ENCODE measurements at regions not wholly inside any gene's neighbourhood (a gene's known extent, or its start where the extent isn't known, plus 50 kb on each side); places are given as distances from the start of the nearest gene placed in this dataset.

DNA sequence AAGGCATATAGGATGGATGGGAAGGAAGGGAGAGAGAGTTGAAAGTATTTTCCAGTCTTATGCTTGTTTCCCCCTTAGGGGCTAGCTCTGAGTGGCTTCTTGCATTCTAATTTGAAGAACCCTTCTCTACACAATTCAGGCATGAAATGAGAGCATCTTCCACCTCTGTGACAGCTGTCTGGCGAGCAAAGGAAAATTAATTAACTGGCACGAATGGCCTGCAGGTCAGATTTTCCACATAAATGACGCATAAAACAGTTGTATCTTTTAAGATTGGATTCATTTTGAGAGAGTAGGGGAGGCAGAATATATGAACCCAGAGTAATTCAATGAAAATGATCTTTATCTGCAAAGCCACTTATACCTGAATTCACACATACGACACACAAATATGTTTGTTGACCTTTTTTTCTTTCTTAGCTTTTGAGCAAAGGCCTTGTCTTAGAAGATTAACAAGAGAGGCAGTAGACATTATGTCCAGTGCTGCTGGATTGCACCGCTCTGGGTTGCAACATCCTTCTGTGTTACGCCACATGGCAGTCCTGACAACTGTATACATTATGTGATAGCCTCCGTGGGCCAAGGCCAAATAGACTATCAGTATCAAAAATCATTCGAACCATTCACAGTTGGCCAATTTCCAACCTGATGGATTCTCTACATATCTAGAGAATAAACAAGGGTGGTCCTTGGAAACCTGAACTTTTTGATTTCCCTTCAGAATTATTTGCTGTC, 173.0 kb upstream of the GOT2 start:
- CTCF ChIA-PET: interaction anchor here (1.6 kb wide), 1 partner anchor 43 kb away, joined by 6 read pairs; no protein-coding TSS in a partner anchor
- Histone ChIP-seq H3K4me2 (no peak overlapping the region), H2AFZ (ENCODE audit: low read depth) (no peak overlapping the region), H3K9me3 (no peaks in the 10 kb centered on the region), H3K4me3 (ENCODE audit: low read depth in 2 of 2, low read length in 1 of 2) (no peak overlapping the region), H3K9ac (no peak overlapping the region), H3K9me2 (no peaks in the 10 kb centered on the region), H3K36me3 (replicated peaks in 1 of 2; ENCODE audit: control insufficient read depth in 1 of 2, insufficient read depth in 2 of 2, low read length in 1 of 2) (no peaks in the 10 kb centered on the region), H3K27ac (ENCODE audit: low read depth in 2 of 2, low read length in 1 of 2) (no peak overlapping the region), H3K79me2 (ENCODE audit: insufficient read depth) (no peaks in the 10 kb centered on the region), H3K27me3 (ENCODE audit: insufficient read depth) (no peaks in the 10 kb centered on the region), H4K20me1 (ENCODE audit: insufficient read depth) (no peaks in the 10 kb centered on the region), H3F3A (replicated peaks; ENCODE audit: insufficient read depth) (no peaks in the 10 kb centered on the region), H3K4me1 (ENCODE audit: control insufficient read depth in 1 of 2, insufficient read depth in 2 of 2, low read depth in 1 of 2, low read length in 1 of 2) (no peaks in the 10 kb centered on the region)
- POLR2A ChIA-PET: no interaction called here
- no peak for DNase-seq
- no peak for TF ChIP-seq NFIC (IDR thresholded peaks at IDR 0.05; ENCODE audit: borderline replicate concordance)
- TF ChIP-seq EP300 (IDR thresholded peaks at IDR 0.05; ENCODE audit: borderline replicate concordance in 1 of 2, low read depth in 1 of 2, low read length in 1 of 2): no peak
- TF ChIP-seq, protein P1, sequence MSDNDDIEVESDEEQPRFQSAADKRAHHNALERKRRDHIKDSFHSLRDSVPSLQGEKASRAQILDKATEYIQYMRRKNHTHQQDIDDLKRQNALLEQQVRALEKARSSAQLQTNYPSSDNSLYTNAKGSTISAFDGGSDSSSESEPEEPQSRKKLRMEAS (IDR thresholded peaks at IDR 0.05; ENCODE audit: low read depth): no peak
- TF ChIP-seq, protein P2, sequence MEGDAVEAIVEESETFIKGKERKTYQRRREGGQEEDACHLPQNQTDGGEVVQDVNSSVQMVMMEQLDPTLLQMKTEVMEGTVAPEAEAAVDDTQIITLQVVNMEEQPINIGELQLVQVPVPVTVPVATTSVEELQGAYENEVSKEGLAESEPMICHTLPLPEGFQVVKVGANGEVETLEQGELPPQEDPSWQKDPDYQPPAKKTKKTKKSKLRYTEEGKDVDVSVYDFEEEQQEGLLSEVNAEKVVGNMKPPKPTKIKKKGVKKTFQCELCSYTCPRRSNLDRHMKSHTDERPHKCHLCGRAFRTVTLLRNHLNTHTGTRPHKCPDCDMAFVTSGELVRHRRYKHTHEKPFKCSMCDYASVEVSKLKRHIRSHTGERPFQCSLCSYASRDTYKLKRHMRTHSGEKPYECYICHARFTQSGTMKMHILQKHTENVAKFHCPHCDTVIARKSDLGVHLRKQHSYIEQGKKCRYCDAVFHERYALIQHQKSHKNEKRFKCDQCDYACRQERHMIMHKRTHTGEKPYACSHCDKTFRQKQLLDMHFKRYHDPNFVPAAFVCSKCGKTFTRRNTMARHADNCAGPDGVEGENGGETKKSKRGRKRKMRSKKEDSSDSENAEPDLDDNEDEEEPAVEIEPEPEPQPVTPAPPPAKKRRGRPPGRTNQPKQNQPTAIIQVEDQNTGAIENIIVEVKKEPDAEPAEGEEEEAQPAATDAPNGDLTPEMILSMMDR (IDR thresholded peaks at IDR 0.05): no peak
- TF ChIP-seq, protein P3, sequence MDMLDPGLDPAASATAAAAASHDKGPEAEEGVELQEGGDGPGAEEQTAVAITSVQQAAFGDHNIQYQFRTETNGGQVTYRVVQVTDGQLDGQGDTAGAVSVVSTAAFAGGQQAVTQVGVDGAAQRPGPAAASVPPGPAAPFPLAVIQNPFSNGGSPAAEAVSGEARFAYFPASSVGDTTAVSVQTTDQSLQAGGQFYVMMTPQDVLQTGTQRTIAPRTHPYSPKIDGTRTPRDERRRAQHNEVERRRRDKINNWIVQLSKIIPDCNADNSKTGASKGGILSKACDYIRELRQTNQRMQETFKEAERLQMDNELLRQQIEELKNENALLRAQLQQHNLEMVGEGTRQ (IDR thresholded peaks at IDR 0.05; ENCODE audit: borderline replicate concordance, low read depth, low read length): no peak
- WGBS (ENCODE audit: low lambda C conversion rate): 26% methylated on average over 8 of the region's 8 CpGs

DNA sequence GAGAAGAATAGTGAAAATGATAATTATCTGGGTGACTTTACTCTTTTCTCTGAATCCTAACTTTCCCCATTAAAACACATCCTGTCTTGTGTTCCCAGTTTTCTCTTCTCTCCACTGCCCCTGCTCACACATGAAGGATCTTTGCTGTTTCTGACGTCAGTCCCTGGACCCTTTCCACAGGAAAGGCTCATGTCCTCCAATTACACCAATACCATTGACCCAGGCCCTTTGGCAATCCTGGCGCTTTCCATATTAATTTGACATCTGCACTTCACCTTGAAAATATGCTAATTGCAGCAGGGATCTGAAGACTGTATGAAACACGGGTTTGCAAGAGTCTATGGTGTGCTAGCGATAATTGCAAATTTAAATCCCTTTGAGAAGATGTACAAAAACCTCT, 170.2 kb upstream of the GOT2 start:
- Histone ChIP-seq H3K9me3 (no peaks in the 10 kb centered on the region), H3K9ac (no peak overlapping the region), H3K27me3 (ENCODE audit: insufficient read depth) (no peaks in the 10 kb centered on the region), H3K9me2 (no peaks in the 10 kb centered on the region), H4K20me1 (ENCODE audit: insufficient read depth) (no peaks in the 10 kb centered on the region), H3F3A (replicated peaks; ENCODE audit: insufficient read depth) (no peaks in the 10 kb centered on the region), H3K79me2 (ENCODE audit: insufficient read depth) (no peaks in the 10 kb centered on the region), H3K4me1 (ENCODE audit: control insufficient read depth in 1 of 2, insufficient read depth in 2 of 2, low read depth in 1 of 2, low read length in 1 of 2) (no peaks in the 10 kb centered on the region), H3K36me3 (replicated peaks in 1 of 2; ENCODE audit: control insufficient read depth in 1 of 2, insufficient read depth in 2 of 2, low read length in 1 of 2) (no peaks in the 10 kb centered on the region), H3K27ac (ENCODE audit: low read depth in 2 of 2, low read length in 1 of 2) (no peak overlapping the region), H2AFZ (ENCODE audit: low read depth) (no peak overlapping the region), H3K4me3 (ENCODE audit: low read depth in 2 of 2, low read length in 1 of 2) (no peak overlapping the region), H3K4me2 (no peak overlapping the region)
- WGBS (ENCODE audit: low lambda C conversion rate): 32% methylated on average over 4 of the region's 4 CpGs
- POLR2A ChIA-PET: no interaction called here
- DNase-seq: no peak
- CTCF ChIA-PET: no interaction called here
- TF ChIP-seq, protein P1 (IDR thresholded peaks at IDR 0.05; ENCODE audit: low read depth): no peak
- TF ChIP-seq FOXJ3 (CRISPR knock-in tag; IDR thresholded peaks at IDR 0.05) (no peak), RAD21 (IDR thresholded peaks at IDR 0.05; ENCODE audit: low read length) (no peak), RCOR1 (IDR thresholded peaks at IDR 0.05; ENCODE audit: low read length) (no peak), MEF2A (IDR thresholded peaks at IDR 0.05; ENCODE audit: borderline replicate concordance, low read depth) (no peak), EP300 (IDR thresholded peaks at IDR 0.05; ENCODE audit: borderline replicate concordance in 1 of 2, low read depth in 1 of 2, low read length in 1 of 2) (no peak), EZH2phosphoT487 (IDR thresholded peaks at IDR 0.05; ENCODE audit: borderline replicate concordance, low read depth) (no peak), RXRA (IDR thresholded peaks at IDR 0.05; ENCODE audit: borderline replicate concordance, low read depth) (no peak), GATA2 (CRISPR knock-in tag; IDR thresholded peaks at IDR 0.05) (no peak), SIN3A (IDR thresholded peaks at IDR 0.05; ENCODE audit: borderline replicate concordance, low read depth, low read length) (no peak), TAF1 (IDR thresholded peaks at IDR 0.05; ENCODE audit: borderline replicate concordance, low read depth, low read length) (no peak), YY1 (IDR thresholded peaks at IDR 0.05; ENCODE audit: low read depth) (no peak), RFX5 (IDR thresholded peaks at IDR 0.05; ENCODE audit: low read length) (no peak), FOSL2 (IDR thresholded peaks at IDR 0.05; ENCODE audit: borderline replicate concordance, low read depth) (no peak), NFIC (IDR thresholded peaks at IDR 0.05; ENCODE audit: borderline replicate concordance) (no peak), NRF1 (IDR thresholded peaks at IDR 0.05; ENCODE audit: low read depth, low read length) (no peak)
- TF ChIP-seq, protein P3 (IDR thresholded peaks at IDR 0.05; ENCODE audit: borderline replicate concordance, low read depth, low read length): no peak
- TF ChIP-seq, protein P4, sequence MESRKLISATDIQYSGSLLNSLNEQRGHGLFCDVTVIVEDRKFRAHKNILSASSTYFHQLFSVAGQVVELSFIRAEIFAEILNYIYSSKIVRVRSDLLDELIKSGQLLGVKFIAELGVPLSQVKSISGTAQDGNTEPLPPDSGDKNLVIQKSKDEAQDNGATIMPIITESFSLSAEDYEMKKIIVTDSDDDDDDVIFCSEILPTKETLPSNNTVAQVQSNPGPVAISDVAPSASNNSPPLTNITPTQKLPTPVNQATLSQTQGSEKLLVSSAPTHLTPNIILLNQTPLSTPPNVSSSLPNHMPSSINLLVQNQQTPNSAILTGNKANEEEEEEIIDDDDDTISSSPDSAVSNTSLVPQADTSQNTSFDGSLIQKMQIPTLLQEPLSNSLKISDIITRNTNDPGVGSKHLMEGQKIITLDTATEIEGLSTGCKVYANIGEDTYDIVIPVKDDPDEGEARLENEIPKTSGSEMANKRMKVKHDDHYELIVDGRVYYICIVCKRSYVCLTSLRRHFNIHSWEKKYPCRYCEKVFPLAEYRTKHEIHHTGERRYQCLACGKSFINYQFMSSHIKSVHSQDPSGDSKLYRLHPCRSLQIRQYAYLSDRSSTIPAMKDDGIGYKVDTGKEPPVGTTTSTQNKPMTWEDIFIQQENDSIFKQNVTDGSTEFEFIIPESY (IDR thresholded peaks at IDR 0.05; ENCODE audit: borderline replicate concordance, low read depth): no peak

Data from SK-N-SH (cell line).